ENCODE measurements at regions not wholly inside any gene's neighbourhood (a gene's known extent, or its start where the extent isn't known, plus 50 kb on each side); places are given as distances from the start of the nearest gene placed in this dataset.

DNA sequence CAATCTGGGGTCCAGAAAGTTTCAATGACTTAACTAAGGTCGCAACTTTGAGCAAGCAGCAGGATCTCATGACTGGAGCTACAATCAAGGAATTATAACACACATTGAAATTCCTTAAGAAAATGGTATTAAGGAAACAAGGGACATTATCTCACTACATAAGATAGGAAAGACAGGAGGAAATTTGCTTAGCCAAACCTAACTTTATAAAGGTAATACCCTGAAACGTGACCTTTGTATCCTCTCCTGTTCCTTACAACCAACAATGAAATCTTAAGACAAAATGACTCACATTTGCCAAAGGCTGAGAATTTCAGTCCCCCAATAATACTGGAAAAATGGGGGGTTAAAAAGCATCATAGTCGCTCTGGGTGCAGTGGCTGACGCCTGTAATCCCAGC is 218.9 kb upstream of the LYZL1 start:
- DNase-seq (ENCODE audit: low read depth) = no peak
- TF ChIP-seq, protein P1, sequence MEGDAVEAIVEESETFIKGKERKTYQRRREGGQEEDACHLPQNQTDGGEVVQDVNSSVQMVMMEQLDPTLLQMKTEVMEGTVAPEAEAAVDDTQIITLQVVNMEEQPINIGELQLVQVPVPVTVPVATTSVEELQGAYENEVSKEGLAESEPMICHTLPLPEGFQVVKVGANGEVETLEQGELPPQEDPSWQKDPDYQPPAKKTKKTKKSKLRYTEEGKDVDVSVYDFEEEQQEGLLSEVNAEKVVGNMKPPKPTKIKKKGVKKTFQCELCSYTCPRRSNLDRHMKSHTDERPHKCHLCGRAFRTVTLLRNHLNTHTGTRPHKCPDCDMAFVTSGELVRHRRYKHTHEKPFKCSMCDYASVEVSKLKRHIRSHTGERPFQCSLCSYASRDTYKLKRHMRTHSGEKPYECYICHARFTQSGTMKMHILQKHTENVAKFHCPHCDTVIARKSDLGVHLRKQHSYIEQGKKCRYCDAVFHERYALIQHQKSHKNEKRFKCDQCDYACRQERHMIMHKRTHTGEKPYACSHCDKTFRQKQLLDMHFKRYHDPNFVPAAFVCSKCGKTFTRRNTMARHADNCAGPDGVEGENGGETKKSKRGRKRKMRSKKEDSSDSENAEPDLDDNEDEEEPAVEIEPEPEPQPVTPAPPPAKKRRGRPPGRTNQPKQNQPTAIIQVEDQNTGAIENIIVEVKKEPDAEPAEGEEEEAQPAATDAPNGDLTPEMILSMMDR (conservative IDR thresholded peaks at IDR 0.05; ENCODE audit: low read depth, low read length) = no peak
- no peak overlapping the region for H3K4me3 ChIP-seq (ENCODE audit: low read depth, low read length)

DNA sequence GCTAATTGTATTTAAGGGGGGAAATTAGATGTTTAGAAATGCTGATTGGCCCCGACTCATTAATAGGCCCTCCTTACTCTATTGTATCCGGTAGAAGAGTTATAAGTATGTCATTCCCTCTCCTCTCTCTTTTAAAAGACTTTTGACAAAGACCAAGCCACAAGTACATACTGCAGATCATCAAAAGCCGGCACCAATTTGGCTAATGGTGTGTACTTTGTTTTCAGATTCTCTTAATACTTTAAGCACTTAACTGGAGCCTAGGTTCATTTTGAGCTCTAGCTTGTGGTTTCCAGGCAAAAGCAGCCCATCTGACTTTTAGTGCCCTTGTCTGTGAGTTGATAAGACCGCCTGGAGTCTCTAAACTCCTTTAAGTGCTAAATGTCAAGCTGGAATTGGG is 210.0 kb upstream of the LYZL1 start:
- DNase-seq (ENCODE audit: low read depth) = no peak
- TF ChIP-seq, protein P1 (conservative IDR thresholded peaks at IDR 0.05; ENCODE audit: low read depth, low read length) = no peak
- H3K4me3 ChIP-seq (ENCODE audit: low read depth, low read length) = no peak overlapping the region

DNA sequence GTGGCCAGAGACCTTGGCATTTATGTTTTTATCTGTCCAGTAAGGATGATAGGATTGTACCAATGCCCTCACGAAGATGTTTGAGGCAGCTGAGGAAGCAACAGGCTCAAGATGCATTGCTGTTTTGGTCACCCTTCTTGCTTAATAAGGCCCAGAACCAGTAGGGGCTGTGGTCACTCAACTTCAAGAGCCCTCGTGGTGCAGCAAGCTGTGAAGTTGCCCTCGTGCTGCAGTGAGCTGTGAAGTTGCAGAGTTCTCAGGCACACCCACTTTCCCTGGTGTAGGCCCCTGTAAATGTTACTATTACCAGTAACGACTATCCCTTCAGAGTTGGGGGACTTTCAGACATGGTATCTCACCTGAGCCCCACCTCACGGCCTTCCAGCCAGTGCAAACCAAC is 207.6 kb upstream of the LYZL1 start:
- TF ChIP-seq, protein P1 (conservative IDR thresholded peaks at IDR 0.05; ENCODE audit: low read depth, low read length) = no peak
- no peak for DNase-seq (ENCODE audit: low read depth)
- no peak overlapping the region for H3K4me3 ChIP-seq (ENCODE audit: low read depth, low read length)

DNA sequence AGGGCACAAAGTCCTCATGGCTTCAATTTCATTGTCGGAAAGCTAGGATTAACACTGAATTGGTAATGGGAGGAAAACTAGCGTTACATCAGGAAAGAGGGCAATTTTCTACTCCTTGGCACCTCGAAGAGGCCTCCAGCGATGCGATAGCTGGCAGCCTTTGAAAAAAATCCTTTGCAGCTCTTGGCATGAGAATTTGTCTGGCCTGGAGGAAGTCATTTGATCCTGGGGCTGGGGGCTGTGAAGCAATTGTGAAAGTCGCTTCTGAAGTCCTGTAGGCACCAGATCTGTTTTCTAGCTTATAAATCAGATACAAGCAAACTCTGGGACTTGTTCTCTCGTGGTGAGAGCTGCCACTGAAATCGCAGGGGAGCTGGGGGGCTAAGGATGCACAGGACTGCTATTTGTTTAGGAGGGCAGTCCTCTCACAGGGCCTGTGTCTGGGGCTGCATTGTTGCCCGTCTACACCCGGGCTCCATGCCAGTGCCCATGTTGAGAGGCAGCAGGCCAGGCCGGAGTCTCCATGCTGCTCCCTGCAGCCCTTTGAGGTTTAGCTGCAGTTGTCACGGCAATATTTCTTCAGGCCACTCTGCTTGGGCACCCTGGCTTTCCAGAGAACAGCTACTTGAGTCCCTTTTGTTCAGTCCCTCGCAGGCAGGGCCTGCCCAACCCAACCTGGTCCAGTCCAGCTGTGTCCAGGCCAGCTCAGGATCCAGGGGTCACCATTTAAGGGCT is 206.8 kb upstream of the LYZL1 start:
- TF ChIP-seq, protein P1 (conservative IDR thresholded peaks at IDR 0.05; ENCODE audit: low read depth, low read length) = no peak
- no peak overlapping the region for H3K4me3 ChIP-seq (ENCODE audit: low read depth, low read length)
- no peak for DNase-seq (ENCODE audit: low read depth)

DNA sequence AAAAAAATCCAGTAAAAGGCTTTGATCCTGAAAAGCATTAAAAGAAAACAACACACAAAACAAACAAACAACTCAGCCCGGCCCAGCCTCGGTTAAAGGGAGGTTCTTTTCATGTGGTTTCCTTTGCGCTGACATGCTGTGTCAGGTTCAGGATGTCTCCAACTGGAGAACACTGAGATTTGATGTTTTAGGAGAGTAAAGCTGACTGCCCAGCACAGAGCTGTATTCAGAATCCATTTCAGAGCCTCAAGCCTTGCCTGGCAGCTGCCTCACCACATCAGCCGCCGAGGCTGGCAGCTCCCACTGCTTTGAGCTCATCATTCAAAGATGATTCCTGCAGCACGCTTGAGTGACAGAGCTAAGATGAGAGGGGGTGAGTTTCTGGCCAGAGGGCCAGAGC is 205.8 kb upstream of the LYZL1 start:
- DNase-seq (ENCODE audit: low read depth) = no peak
- TF ChIP-seq, protein P1 (conservative IDR thresholded peaks at IDR 0.05; ENCODE audit: low read depth, low read length) = no peak
- no peak overlapping the region for H3K4me3 ChIP-seq (ENCODE audit: low read depth, low read length)

DNA sequence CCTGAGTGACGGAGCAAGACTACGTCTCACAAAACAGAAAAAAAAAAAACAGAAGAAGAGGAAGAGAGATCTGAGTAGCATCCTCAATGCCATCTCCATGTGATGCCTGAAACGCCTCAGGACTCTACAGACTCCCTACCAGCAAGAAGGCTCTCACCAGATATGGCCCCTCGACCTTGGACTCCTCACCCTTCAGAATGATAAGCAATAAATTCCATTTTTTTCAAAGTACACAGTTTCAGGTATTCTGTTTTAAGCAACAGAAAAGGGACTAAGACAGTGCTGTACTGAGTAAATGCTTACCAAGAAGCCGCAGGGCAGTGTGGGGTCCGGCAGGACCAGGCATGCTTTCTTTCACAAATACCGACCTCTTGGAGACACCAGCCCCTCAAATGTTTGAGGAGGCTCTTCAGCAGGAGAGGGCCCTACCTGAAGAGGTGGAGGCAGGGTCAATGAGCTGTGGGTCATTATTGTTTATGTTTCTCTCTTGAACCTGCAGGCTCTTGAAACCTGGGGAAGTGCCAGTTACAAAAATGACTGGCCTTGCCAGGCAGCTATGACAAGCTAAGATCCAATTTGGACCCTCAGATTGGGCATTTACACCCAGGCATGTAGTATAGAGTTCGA is 204.1 kb upstream of the LYZL1 start:
- no peak for DNase-seq (ENCODE audit: low read depth)
- TF ChIP-seq, protein P1 (conservative IDR thresholded peaks at IDR 0.05; ENCODE audit: low read depth, low read length) = no peak
- no peak overlapping the region for H3K4me3 ChIP-seq (ENCODE audit: low read depth, low read length)

DNA sequence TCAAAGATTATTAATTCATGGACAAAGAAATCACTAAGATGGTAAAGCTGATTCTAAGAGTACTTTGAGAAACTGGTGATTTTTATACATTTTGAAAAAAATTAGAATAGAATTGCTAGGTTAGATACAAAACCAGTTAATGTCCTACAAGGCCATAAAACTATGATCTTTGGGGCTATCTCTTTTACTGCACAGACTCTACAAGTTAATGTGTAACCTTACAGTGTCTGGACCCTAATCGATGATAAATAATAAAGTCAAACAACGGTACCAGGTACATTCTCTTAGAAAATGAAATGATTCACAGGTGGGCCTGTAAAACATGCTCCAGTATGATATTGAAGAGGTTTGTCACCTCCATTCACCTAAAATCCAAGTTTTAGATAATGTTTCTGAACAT is 199.8 kb upstream of the LYZL1 start:
- H3K4me3 ChIP-seq (ENCODE audit: low read depth, low read length) = no peak overlapping the region
- no peak for DNase-seq (ENCODE audit: low read depth)
- TF ChIP-seq, protein P1 (conservative IDR thresholded peaks at IDR 0.05; ENCODE audit: low read depth, low read length) = no peak
